HG03521 (cell line): ENCODE measurements at regions not wholly inside any gene's neighbourhood (a gene's known extent, or its start where the extent isn't known, plus 50 kb on each side); places are given as distances from the start of the nearest gene placed in this dataset.
"Not testable (repeated sequence)": the region's sequence is repeated elsewhere in the genome, so short reads cannot be mapped to it uniquely, and the experiment has no call there.

Experiments
- ATAC-seq: cut with Tn5 transposase; IDR thresholded peaks from one replicate; pipeline ENCODE4 v1.9.1; 2021; ENCODE audit warnings: mild to moderate bottlenecking, moderate library complexity; ENCODE audit not compliant: unreplicated experiment

GRCh38 chr4:138412847-138413246 is 170.7 kb upstream of the SLC7A11 start:
- no peak for ATAC-seq

- no peak for ATAC-seq
Observed at GRCh38 chr4:138410266-138410665, 168.1 kb upstream of the SLC7A11 start.

- no peak for ATAC-seq
Observed at GRCh38 chr4:138409670-138410069, 167.5 kb upstream of the SLC7A11 start.

GRCh38 chr4:138408758-138409157 is 166.6 kb upstream of the SLC7A11 start:
- no peak for ATAC-seq

- no peak for ATAC-seq
Observed at GRCh38 chr4:138407329-138407728, 165.2 kb upstream of the SLC7A11 start.

GRCh38 chr4:138406876-138407275 is 164.7 kb upstream of the SLC7A11 start:
- no peak for ATAC-seq

- peak; percentile 72 for ATAC-seq
Observed at GRCh38 chr4:138405934-138406567, 163.9 kb upstream of the SLC7A11 start.

- peak; percentile 66 for ATAC-seq
Observed at GRCh38 chr4:138405466-138405891, 163.3 kb upstream of the SLC7A11 start.

- ATAC-seq: no peak
Observed at GRCh38 chr4:138404801-138405200, 162.7 kb upstream of the SLC7A11 start.

- no peak for ATAC-seq
Observed at GRCh38 chr4:138404251-138404650, 162.1 kb upstream of the SLC7A11 start.

GRCh38 chr4:138401334-138401733 is 159.2 kb upstream of the SLC7A11 start:
- no peak for ATAC-seq

GRCh38 chr4:138400543-138400942 is 158.4 kb upstream of the SLC7A11 start:
- no peak for ATAC-seq

GRCh38 chr4:138400066-138400465 is 157.9 kb upstream of the SLC7A11 start:
- no peak for ATAC-seq

- ATAC-seq: no peak
Observed at GRCh38 chr4:138399081-138399480, 156.9 kb upstream of the SLC7A11 start.

GRCh38 chr4:138398322-138398721 is 156.2 kb upstream of the SLC7A11 start:
- no peak for ATAC-seq

- no peak for ATAC-seq
Observed at GRCh38 chr4:138393886-138394610, 151.9 kb upstream of the SLC7A11 start.

GRCh38 chr4:138392751-138393308 is 150.7 kb upstream of the SLC7A11 start:
- ATAC-seq: peak; percentile 66

GRCh38 chr4:138389976-138390685 is 148.0 kb upstream of the SLC7A11 start:
- ATAC-seq: no peak

GRCh38 chr4:138374947-138375346 is 132.8 kb upstream of the SLC7A11 start:
- ATAC-seq: no peak

GRCh38 chr4:138367942-138368341 is 125.8 kb upstream of the SLC7A11 start:
- no peak for ATAC-seq

- ATAC-seq: not testable (repeated sequence)
Observed at GRCh38 chr4:138352446-138352845, 110.3 kb upstream of the SLC7A11 start.

GRCh38 chr4:138348055-138348454 is 105.9 kb upstream of the SLC7A11 start:
- ATAC-seq: peak; percentile 62
